ENCODE measurements at regions not wholly inside any gene's neighbourhood (a gene's known extent, or its start where the extent isn't known, plus 50 kb on each side); places are given as distances from the start of the nearest gene placed in this dataset.

DNA sequence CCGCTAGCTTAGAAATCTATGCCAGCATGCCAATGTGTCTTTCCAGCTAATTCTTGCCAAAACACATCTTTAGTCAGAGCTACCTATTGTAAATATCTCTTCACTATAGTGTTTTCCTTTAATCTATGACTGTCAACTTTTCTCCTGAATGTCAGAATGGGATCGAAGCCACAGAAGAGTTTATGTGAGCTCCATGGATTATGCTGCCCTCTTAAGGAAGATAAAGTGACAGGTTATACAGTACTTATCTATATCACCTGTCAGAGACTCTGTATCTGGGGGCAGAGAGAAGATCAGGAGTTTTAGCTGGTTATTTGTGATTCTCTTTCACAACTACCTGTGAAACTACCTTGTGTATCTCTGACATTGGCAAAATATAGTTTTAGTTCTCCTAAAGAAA, 204.3 kb upstream of the SEL1L start:
- Histone ChIP-seq H3K4me2 (ENCODE audit: low read depth, low read length, poor library complexity, severe bottlenecking) (no peak overlapping the region), H3K27ac (ENCODE audit: low read length) (no peak overlapping the region), H2AFZ (ENCODE audit: low read length) (no peak overlapping the region), H3K36me3 (ENCODE audit: insufficient read depth, low read length) (no peaks in the 10 kb centered on the region), H3K9me2 (replicated peaks; ENCODE audit: insufficient read depth, low read length) (no peaks in the 10 kb centered on the region), H3K4me3 (ENCODE audit: low read length) (no peak overlapping the region), H3K9me3 (ENCODE audit: low read length) (no peaks in the 10 kb centered on the region), H3K27me3 (ENCODE audit: low read length) (no peaks in the 10 kb centered on the region), H3K9ac (ENCODE audit: low read length) (no peak overlapping the region), H3K4me1 (ENCODE audit: low read length) (no peaks in the 10 kb centered on the region), H4K20me1 (ENCODE audit: insufficient read depth, low read depth, low read length) (no peaks in the 10 kb centered on the region), H3K79me2 (ENCODE audit: low read length) (no peaks in the 10 kb centered on the region)
- DNase-seq = no peak

DNA sequence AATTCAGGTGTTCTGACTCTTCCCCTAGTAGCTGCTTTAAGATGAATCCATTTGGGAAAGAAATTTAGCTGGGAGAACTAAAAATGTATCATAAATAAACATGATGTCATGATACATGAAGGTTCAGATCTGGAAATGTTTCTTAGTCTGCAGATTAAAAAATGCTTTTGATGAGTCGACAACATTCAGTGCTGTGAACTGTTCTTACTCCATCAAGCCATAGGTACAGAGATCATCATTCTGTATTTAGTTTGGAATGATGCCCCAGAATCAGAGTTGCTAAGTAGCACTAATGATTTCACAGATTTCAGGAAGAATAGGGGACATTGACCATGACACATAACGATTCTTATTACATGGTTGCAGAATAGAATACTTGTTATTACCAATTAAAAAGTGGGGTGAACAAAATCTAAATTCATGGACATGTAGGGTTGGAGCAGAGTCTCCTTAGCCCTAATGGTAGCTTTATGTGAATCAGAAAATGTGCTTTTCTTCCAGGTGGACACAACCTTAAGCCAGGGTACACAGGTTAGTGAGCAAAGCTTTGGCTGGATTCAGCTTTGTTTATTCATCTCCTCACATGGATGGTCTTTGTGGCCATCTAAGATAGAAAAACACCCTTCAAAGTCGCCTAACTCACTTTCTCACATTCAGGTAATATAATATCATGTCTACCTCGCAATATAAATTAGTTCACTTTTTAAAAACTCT, 205.4 kb upstream of the SEL1L start:
- no peaks in the 10 kb centered on the region for H3K9me3 ChIP-seq (ENCODE audit: low read length)
- H3K36me3 ChIP-seq (ENCODE audit: insufficient read depth, low read length) = no peaks in the 10 kb centered on the region
- H3K27me3 ChIP-seq (ENCODE audit: low read length) = no peaks in the 10 kb centered on the region
- H3K27ac ChIP-seq (ENCODE audit: low read length) = no peak overlapping the region
- DNase-seq = no peak
- no peaks in the 10 kb centered on the region for H3K79me2 ChIP-seq (ENCODE audit: low read length)
- no peak overlapping the region for H3K4me2 ChIP-seq (ENCODE audit: low read depth, low read length, poor library complexity, severe bottlenecking)
- H3K9ac ChIP-seq (ENCODE audit: low read length) = no peak overlapping the region
- no peaks in the 10 kb centered on the region for H3K9me2 ChIP-seq (replicated peaks; ENCODE audit: insufficient read depth, low read length)
- H4K20me1 ChIP-seq (ENCODE audit: insufficient read depth, low read depth, low read length) = no peaks in the 10 kb centered on the region
- H3K4me1 ChIP-seq (ENCODE audit: low read length) = no peaks in the 10 kb centered on the region
- no peak overlapping the region for H2AFZ ChIP-seq (ENCODE audit: low read length)
- H3K4me3 ChIP-seq (ENCODE audit: low read length) = no peak overlapping the region

DNA sequence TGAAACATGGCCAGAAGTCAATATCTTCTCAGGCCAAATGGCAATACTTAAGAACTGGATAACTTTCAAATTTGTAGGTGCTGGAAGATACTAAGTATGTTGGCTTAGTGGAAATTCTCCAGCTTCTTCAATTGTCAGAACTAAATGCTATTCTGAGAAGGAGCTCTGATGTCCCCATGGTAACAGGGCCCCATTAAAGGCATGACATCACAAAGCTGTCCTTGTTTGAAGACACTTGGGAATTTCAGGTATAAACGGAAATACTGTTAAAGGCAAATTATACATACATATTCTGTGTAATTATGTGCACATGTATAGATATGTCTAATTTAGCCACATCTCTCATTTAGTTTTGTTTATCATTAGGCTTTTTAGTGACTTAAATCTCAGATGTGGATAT, 210.0 kb upstream of the SEL1L start:
- Histone ChIP-seq H2AFZ (ENCODE audit: low read length) (no peak overlapping the region), H3K4me2 (ENCODE audit: low read depth, low read length, poor library complexity, severe bottlenecking) (no peak overlapping the region), H4K20me1 (ENCODE audit: insufficient read depth, low read depth, low read length) (no peaks in the 10 kb centered on the region), H3K36me3 (ENCODE audit: insufficient read depth, low read length) (no peaks in the 10 kb centered on the region), H3K79me2 (ENCODE audit: low read length) (no peaks in the 10 kb centered on the region), H3K9ac (ENCODE audit: low read length) (no peak overlapping the region), H3K27ac (ENCODE audit: low read length) (no peak overlapping the region), H3K27me3 (ENCODE audit: low read length) (no peaks in the 10 kb centered on the region), H3K4me3 (ENCODE audit: low read length) (no peak overlapping the region), H3K4me1 (ENCODE audit: low read length) (no peaks in the 10 kb centered on the region), H3K9me3 (ENCODE audit: low read length) (no peaks in the 10 kb centered on the region), H3K9me2 (replicated peaks; ENCODE audit: insufficient read depth, low read length) (no peaks in the 10 kb centered on the region)
- no peak for DNase-seq

DNA sequence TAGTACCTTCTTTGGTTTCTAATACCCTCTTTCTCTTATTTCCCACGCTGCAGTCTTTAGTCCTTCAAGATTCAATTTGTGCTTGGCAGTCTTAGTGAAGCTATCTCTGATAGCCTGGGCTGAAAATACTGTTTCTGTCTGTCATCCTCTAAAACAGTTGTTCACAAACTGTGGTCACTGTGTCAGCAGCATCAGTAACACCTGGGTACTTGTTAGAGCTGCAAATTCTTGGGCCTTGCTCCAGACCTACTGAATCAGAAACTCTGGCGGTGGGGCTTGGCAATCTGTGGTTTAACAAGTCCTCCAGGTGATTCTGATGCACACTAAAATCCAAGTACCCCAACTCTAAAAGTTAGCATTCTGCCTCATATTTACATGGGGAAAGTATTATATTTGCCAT, 217.5 kb upstream of the SEL1L start:
- Histone ChIP-seq H3K9ac (ENCODE audit: low read length) (no peak overlapping the region), H2AFZ (ENCODE audit: low read length) (no peak overlapping the region), H3K27me3 (ENCODE audit: low read length) (no peaks in the 10 kb centered on the region), H4K20me1 (ENCODE audit: insufficient read depth, low read depth, low read length) (no peaks in the 10 kb centered on the region), H3K9me2 (replicated peaks; ENCODE audit: insufficient read depth, low read length) (0 out of 2 replicates have a peak, but pooled peaks cover 4% of the 10 kb centered on the region), H3K36me3 (ENCODE audit: insufficient read depth, low read length) (no peaks in the 10 kb centered on the region), H3K79me2 (ENCODE audit: low read length) (no peaks in the 10 kb centered on the region), H3K4me2 (ENCODE audit: low read depth, low read length, poor library complexity, severe bottlenecking) (no peak overlapping the region), H3K27ac (ENCODE audit: low read length) (no peak overlapping the region), H3K4me1 (ENCODE audit: low read length) (no peaks in the 10 kb centered on the region), H3K9me3 (ENCODE audit: low read length) (no peaks in the 10 kb centered on the region), H3K4me3 (ENCODE audit: low read length) (no peak overlapping the region)
- no peak for DNase-seq

DNA sequence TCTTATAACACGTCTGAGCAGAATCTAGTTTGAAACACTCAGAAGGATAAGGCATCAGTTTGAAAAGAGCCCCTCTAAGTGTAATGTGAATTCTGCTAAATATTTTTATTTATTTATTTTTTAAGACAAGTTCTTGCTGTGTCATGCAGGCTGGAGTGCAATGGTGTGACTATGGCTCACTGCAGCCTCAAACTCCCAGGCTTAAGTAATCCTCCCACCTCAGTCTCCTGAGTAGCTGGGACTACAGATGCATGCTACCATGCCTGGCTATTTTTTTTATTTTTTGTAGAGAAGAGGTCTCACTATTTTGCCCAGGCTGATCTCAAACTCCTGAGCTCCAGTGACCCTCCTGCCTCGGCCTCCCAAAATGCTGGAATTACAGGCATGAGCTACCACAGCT, 225.9 kb upstream of the SEL1L start:
- Histone ChIP-seq H3K79me2 (ENCODE audit: low read length) (no peaks in the 10 kb centered on the region), H3K9ac (ENCODE audit: low read length) (no peak overlapping the region), H3K4me1 (ENCODE audit: low read length) (no peaks in the 10 kb centered on the region), H3K36me3 (ENCODE audit: insufficient read depth, low read length) (no peaks in the 10 kb centered on the region), H4K20me1 (ENCODE audit: insufficient read depth, low read depth, low read length) (no peaks in the 10 kb centered on the region), H2AFZ (ENCODE audit: low read length) (no peak overlapping the region), H3K4me3 (ENCODE audit: low read length) (no peak overlapping the region), H3K27ac (ENCODE audit: low read length) (no peak overlapping the region), H3K27me3 (ENCODE audit: low read length) (0 out of 2 replicates have a peak, but pooled peaks cover 4% of the 10 kb centered on the region), H3K4me2 (ENCODE audit: low read depth, low read length, poor library complexity, severe bottlenecking) (no peak overlapping the region), H3K9me2 (replicated peaks; ENCODE audit: insufficient read depth, low read length) (peaks cover 6% of the 10 kb centered on the region; the same call in 1 of the 2 replicates), H3K9me3 (ENCODE audit: low read length) (peaks cover 2% of the 10 kb centered on the region; the same call in 1 of the 2 replicates)
- no peak for DNase-seq

DNA sequence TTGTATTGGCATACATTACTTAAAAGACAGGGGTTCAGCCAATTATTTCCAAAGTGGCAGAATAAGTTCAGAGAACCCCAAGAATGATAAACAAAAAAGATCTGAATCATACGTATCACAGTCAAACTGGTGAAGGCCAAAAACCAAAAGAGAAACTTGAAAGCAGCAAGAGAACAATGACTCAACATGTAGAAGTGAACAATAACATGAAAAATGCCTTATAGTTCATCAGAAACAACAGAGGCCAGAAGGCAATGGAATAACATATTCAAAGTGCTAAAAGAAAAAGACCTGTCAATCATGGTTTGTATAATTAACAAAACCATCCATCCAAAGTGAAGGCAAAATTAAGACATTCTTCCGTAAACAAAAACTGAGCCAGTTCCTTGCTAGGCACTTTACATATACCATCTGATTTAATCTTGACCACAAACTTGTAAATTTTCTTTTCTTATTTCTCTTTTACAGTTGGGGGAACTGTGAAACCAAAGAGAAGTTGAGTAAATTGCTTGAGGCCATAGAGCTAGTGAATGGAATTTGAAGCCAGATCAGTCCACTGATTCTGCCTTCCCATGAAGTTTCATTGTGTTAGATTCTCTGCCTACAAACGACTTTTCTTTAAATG, 232.1 kb upstream of the SEL1L start:
- Histone ChIP-seq H2AFZ (ENCODE audit: low read length) (no peak overlapping the region), H3K9me2 (replicated peaks; ENCODE audit: insufficient read depth, low read length) (peaks cover 6% of the 10 kb centered on the region), H3K4me2 (ENCODE audit: low read depth, low read length, poor library complexity, severe bottlenecking) (no peak overlapping the region), H4K20me1 (ENCODE audit: insufficient read depth, low read depth, low read length) (no peaks in the 10 kb centered on the region), H3K9me3 (ENCODE audit: low read length) (peaks cover 2% of the 10 kb centered on the region; the same call in 1 of the 2 replicates), H3K36me3 (ENCODE audit: insufficient read depth, low read length) (no peaks in the 10 kb centered on the region), H3K79me2 (ENCODE audit: low read length) (no peaks in the 10 kb centered on the region), H3K27ac (ENCODE audit: low read length) (no peak overlapping the region), H3K4me1 (ENCODE audit: low read length) (no peaks in the 10 kb centered on the region), H3K4me3 (ENCODE audit: low read length) (no peak overlapping the region), H3K27me3 (ENCODE audit: low read length) (0 out of 2 replicates have a peak, but pooled peaks cover 4% of the 10 kb centered on the region), H3K9ac (ENCODE audit: low read length) (no peak overlapping the region)
- no peak for DNase-seq

DNA sequence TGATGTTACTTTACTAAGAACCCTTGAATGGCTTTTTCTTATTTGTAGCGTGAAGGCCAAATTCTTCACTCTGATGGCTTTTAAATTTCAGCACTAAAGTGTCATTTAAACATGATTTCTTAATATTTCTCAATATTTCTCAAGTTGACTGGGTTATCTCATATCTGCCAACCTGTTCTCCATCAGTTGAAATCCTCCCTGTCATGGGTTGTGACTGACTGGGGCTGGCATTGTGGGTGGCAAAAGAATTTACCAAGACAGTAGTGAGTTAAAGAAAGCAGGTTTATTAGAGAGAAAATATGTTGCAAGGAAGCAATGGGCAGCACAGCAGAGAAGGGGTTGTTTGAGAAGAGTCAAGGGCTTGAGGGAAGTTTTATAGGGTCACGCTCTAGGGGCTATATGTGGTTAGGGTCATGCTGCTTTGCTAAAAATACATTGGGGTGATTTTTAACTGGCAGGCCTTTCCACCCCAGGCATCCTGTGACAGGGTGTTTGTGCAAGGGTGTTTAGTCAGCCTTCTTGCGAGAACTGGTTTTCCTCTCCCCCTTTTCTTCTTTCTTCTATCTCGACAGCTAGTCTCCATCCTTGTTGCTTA, 232.8 kb upstream of the SEL1L start:
- no peak overlapping the region for H2AFZ ChIP-seq (ENCODE audit: low read length)
- no peak for DNase-seq
- H3K9me3 ChIP-seq (ENCODE audit: low read length) = peaks cover 2% of the 10 kb centered on the region; the same call in 1 of the 2 replicates
- H4K20me1 ChIP-seq (ENCODE audit: insufficient read depth, low read depth, low read length) = no peaks in the 10 kb centered on the region
- H3K4me2 ChIP-seq (ENCODE audit: low read depth, low read length, poor library complexity, severe bottlenecking) = no peak overlapping the region
- 0 out of 2 replicates have a peak, but pooled peaks cover 4% of the 10 kb centered on the region for H3K27me3 ChIP-seq (ENCODE audit: low read length)
- H3K9me2 ChIP-seq (replicated peaks; ENCODE audit: insufficient read depth, low read length) = peaks cover 6% of the 10 kb centered on the region
- no peak overlapping the region for H3K4me3 ChIP-seq (ENCODE audit: low read length)
- H3K79me2 ChIP-seq (ENCODE audit: low read length) = no peaks in the 10 kb centered on the region
- no peak overlapping the region for H3K9ac ChIP-seq (ENCODE audit: low read length)
- H3K27ac ChIP-seq (ENCODE audit: low read length) = no peak overlapping the region
- no peaks in the 10 kb centered on the region for H3K36me3 ChIP-seq (ENCODE audit: insufficient read depth, low read length)
- no peaks in the 10 kb centered on the region for H3K4me1 ChIP-seq (ENCODE audit: low read length)

DNA sequence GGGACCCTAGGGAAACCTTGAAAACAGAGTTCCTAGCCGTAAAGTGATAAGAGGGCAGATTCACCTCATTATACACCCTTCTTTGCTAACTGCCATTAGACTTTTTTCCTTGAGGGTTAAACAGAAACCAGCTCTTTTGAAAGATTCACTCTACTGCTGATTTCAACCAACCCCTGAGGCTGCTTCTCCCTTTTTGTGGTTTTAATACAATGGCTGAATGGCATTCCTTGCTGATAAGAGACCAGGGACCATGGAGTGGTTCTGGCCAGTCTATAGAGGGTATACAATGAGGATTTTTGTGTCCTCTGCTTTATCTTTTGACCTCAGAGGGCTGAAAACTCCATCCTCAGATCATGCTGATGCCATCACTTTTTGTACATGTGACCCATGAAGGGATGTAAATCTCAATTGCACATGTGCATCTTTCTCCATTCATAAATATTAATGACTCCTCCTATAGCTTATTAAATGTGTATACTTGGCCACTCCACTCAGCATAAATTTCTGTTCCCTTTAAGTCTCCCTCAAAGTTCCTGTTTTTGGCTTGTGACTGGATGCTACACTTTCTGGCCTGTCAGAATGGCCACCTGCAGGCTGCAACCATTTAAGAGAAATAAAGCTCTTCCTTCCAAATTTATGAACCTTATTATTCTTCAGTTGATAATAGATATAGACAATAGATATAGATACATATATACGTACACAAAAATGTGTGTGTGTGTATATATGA, 233.8 kb upstream of the SEL1L start:
- Histone ChIP-seq H3K9ac (ENCODE audit: low read length) (no peak overlapping the region), H3K27ac (ENCODE audit: low read length) (no peak overlapping the region)

More for the DNA sequence above, 233.8 kb upstream of the SEL1L start:
- no peak overlapping the region for H2AFZ ChIP-seq (ENCODE audit: low read length)
- no peak for DNase-seq
- H3K79me2 ChIP-seq (ENCODE audit: low read length) = no peaks in the 10 kb centered on the region
- no peaks in the 10 kb centered on the region; the same call in none of the 2 replicates for H3K9me2 ChIP-seq (replicated peaks; ENCODE audit: insufficient read depth, low read length)
- H4K20me1 ChIP-seq (ENCODE audit: insufficient read depth, low read depth, low read length) = no peaks in the 10 kb centered on the region
- H3K4me3 ChIP-seq (ENCODE audit: low read length) = no peak overlapping the region
- no peak overlapping the region for H3K4me2 ChIP-seq (ENCODE audit: low read depth, low read length, poor library complexity, severe bottlenecking)
- no peaks in the 10 kb centered on the region for H3K27me3 ChIP-seq (ENCODE audit: low read length)
- H3K4me1 ChIP-seq (ENCODE audit: low read length) = no peaks in the 10 kb centered on the region
- no peaks in the 10 kb centered on the region for H3K36me3 ChIP-seq (ENCODE audit: insufficient read depth, low read length)
- H3K9me3 ChIP-seq (ENCODE audit: low read length) = no peaks in the 10 kb centered on the region
